ENCODE measurements at regions not wholly inside any gene's neighbourhood (a gene's known extent, or its start where the extent isn't known, plus 50 kb on each side); places are given as distances from the start of the nearest gene placed in this dataset.
A peak's percentile ranks its signal among the peaks of the same experiment; 100 is the strongest.

DNA sequence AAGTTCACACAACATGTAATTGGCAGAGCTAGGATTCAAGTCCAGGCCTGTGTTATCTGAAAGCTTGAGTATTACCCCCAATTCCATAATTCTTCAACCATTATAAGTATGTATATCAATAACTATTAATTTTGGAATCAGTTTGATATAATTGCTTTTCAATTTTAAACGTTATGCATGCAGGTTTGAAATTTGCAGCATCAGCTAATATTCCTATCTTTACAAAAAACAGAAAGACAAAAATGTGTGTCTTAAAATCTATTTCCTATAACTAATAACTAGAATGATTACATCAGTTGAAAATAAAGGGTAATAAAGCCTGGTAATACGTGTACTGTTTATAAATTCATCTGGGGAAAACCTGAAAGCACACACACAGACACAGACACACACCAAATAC is 543.3 kb upstream of the PKDCC start:
- Histone ChIP-seq H4K20me1 (no peaks in the 10 kb centered on the region), H3K27me3 (no peaks in the 10 kb centered on the region), H3K4me3 (no peak overlapping the region), H3K36me3 (no peaks in the 10 kb centered on the region), H3K9ac (no peak overlapping the region), H3K27ac (no peak overlapping the region), H3K4me1 (peaks cover 3% of the 10 kb centered on the region), H3K9me3 (peaks cover 30% of the 10 kb centered on the region), H3K4me2 (no peak overlapping the region)
- TF ChIP-seq Cebpa-rat (IDR thresholded peaks at IDR 0.05), result no peak

DNA sequence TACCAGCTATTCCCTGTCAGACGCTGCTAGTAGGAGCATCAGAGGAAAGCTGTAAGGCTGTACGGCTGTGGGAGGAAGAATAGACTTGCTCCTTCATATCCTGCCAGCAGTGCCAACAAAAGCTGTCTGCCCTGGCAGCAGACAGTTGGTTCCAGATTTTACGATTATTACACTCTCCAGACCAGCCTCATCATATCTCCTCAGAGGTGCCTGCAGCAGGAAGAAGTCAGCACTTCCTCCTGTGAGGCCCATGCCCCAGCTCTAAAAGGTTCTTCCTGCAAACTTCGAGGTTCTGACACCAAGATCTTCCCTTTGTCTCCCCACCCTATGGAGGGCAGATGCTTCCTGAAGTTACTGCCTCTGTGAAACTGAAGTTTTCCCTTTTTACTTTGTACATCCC is 537.7 kb upstream of the PKDCC start:
- H3K4me1 ChIP-seq, result peaks cover 15% of the 10 kb centered on the region
- H4K20me1 ChIP-seq, result no peaks in the 10 kb centered on the region
- H3K27me3 ChIP-seq, result no peaks in the 10 kb centered on the region
- H3K4me2 ChIP-seq, result peak overlapping the region; percentile 63
- H3K36me3 ChIP-seq, result no peaks in the 10 kb centered on the region
- no peaks in the 10 kb centered on the region for H3K9me3 ChIP-seq
- peak overlapping the region; percentile 67 for H3K27ac ChIP-seq
- peak overlapping the region; percentile 36; the same call in 1 of the 2 replicates for H3K9ac ChIP-seq
- H3K4me3 ChIP-seq, result no peak overlapping the region
- TF ChIP-seq Cebpa-rat (IDR thresholded peaks at IDR 0.05), result no peak

DNA sequence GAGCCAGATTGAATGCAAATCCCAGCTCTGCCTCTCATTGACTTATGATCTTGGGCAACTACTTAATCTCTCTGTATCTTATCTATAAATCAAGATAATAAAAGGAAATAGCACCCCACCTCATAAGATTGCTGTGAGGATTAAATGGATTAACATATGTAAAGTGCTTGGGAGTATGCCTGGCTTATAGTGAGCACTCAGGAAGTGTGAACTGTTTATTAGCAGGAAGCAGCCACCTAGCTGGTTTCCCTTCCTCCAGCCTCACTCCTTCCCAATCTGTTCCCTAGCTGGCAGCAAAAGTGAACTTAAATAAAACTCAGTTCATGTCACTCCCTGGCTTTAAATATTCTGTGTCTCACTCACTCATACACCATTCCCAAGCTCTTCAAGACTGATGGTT is 526.6 kb upstream of the PKDCC start:
- H3K9me3 ChIP-seq, result no peaks in the 10 kb centered on the region
- no peak overlapping the region for H3K4me2 ChIP-seq
- TF ChIP-seq Cebpa-rat (IDR thresholded peaks at IDR 0.05), result no peak
- H3K9ac ChIP-seq, result no peak overlapping the region
- no peaks in the 10 kb centered on the region for H3K27me3 ChIP-seq
- no peaks in the 10 kb centered on the region for H3K36me3 ChIP-seq
- no peak overlapping the region for H3K4me3 ChIP-seq
- no peak overlapping the region for H3K27ac ChIP-seq
- H4K20me1 ChIP-seq, result no peaks in the 10 kb centered on the region
- H3K4me1 ChIP-seq, result peaks cover 15% of the 10 kb centered on the region

DNA sequence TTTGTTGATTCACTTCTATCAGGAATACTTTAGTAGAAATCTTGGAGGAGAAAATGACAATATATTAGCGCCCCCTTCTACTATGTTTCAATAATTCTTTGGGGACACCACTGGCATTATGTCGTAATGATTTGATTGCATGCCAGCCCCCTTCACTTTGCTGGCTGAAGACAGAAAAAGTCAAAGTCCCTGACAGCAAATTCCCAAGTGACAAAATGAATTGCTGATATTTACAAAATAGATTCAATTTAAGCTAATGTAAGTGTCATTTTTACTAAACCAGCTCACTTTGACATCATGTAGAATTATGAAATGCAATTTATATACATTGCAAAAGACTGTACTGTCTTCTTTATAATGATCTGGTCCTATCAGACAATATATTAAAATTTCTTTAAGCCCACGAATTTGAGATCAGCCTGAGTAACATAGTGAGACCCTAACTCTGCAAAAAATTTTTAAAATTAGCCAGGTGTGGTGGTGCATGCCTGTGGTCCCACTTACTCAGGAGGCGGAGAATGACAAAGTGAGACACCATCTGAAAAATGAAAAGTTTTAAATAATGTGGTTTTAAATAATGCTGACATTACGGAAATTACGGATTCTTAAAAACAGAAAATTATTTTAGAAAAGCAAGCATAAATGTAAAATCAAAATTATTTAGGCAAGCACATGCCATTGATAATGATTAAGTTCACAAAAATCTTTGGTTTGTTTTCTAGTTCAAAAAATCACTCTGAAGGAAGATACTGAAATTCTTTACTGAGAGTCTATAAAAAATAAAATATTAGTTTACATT is 520.1 kb upstream of the PKDCC start:
- Histone ChIP-seq H3K9me3 (no peaks in the 10 kb centered on the region), H3K9ac (no peak overlapping the region), H3K27me3 (no peaks in the 10 kb centered on the region), H3K4me2 (no peak overlapping the region), H3K4me1 (peaks cover 13% of the 10 kb centered on the region), H4K20me1 (no peaks in the 10 kb centered on the region), H3K4me3 (no peak overlapping the region), H3K27ac (no peak overlapping the region), H3K36me3 (no peaks in the 10 kb centered on the region)
- no peak for TF ChIP-seq Cebpa-rat (IDR thresholded peaks at IDR 0.05)

DNA sequence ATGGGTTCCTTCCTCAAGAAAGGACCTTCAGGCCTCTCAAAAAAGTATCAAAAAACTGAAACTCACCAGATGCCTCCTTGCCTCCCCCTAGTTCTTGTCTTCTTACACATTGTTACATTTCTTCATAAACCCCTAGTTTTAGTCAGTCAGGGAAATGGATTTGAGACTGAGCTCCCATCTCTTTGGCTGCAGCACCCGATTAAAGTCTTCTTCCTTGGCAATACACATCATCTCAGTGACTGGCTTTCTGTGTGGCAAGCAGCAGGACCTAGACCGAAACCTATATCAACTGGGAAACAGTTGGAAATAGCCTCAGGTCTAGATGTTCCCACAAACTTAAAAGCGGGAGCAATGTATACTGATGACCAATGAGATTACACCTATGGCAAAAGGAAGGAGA is 512.2 kb upstream of the PKDCC start:
- TF ChIP-seq Cebpa-rat (IDR thresholded peaks at IDR 0.05), result no peak
- Histone ChIP-seq H3K4me2 (no peak overlapping the region), H3K36me3 (no peaks in the 10 kb centered on the region), H4K20me1 (no peaks in the 10 kb centered on the region), H3K9me3 (peaks cover 6% of the 10 kb centered on the region), H3K27ac (no peak overlapping the region), H3K4me3 (no peak overlapping the region), H3K4me1 (no peaks in the 10 kb centered on the region), H3K27me3 (no peaks in the 10 kb centered on the region), H3K9ac (no peak overlapping the region)

DNA sequence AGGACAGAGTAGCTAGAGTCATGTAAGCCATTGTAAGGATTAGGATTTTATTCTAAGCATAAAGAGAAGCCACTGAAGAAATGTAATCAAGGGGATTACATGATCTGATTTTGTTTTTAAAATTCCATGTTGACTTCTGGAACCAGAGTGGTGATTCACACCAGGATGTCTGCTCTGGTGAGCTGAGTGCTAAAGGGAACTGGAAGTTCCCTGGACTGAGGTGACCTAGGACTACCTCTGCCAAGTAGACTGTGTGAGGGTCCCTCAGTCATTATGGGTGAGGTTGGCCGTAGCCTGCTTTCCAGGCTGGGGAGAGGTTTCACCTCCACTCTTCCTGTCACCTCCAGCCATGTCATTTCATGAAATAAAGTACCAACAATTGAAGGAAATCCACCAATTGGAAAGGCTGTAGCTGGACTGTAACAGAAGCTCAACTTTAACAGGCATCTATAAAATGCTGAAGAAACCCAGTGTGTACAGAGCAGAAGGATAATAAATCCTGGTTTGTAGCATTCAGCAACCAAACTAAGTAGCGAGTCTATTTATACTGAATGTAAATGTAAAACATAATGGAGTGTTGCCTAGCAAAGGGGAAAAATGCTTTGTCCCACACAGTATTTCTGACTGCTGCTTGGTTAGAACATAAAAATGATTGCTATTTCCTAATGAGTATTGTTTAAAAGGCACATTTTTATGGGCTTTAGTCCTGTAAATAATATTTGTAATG is 507.4 kb upstream of the PKDCC start:
- no peak for TF ChIP-seq Cebpa-rat (IDR thresholded peaks at IDR 0.05)
- H3K9me3 ChIP-seq, result peaks cover 5% of the 10 kb centered on the region

DNA sequence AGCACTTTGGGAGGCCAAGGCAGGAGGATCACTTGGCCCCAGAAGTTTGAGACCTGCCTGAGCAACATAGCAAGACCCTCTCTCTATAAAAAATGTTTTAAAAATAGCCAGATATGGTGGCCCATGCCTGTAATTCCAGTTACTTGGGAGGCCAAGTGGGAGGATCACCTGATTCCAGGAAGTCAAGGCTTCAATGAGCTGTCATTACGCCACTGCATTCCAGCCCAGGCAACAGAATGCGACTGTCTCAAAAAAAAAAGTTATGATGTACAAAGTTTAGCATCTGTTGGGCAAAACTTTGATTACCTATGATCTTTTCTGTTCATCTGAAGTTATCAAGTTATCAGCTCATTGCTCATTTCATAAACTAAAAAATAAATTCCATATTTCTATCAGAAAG is 504.1 kb upstream of the PKDCC start:
- Histone ChIP-seq H3K9ac (no peak overlapping the region), H3K4me2 (no peak overlapping the region), H3K27me3 (no peaks in the 10 kb centered on the region), H3K27ac (no peak overlapping the region), H3K4me1 (no peaks in the 10 kb centered on the region), H4K20me1 (no peaks in the 10 kb centered on the region), H3K9me3 (no peaks in the 10 kb centered on the region), H3K36me3 (no peaks in the 10 kb centered on the region), H3K4me3 (no peak overlapping the region)
- TF ChIP-seq Cebpa-rat (IDR thresholded peaks at IDR 0.05), result no peak

More for the DNA sequence above, 507.4 kb upstream of the PKDCC start:
- Histone ChIP-seq H3K27ac (no peak overlapping the region), H3K4me2 (no peak overlapping the region), H3K4me3 (no peak overlapping the region), H4K20me1 (no peaks in the 10 kb centered on the region), H3K27me3 (no peaks in the 10 kb centered on the region), H3K9ac (no peak overlapping the region), H3K4me1 (no peaks in the 10 kb centered on the region), H3K36me3 (no peaks in the 10 kb centered on the region)

DNA sequence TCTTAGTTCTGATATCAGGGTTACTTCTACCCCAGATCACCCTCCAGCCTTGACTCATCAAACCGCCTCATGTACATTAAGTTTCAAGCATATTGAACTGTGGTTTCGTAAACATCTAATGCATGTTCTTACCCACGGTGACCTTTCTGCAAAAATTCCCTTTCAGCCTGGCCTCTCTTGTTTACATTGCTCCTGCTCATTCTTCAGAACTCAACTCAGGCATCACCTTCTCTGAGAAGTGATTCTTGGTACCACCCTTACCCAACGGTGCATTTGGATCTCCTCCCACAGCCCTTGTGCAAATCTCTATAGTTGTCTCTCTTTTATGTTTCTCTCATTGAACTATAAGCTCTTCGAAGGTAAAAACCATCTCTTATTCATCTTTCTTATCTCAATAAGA is 503.1 kb upstream of the PKDCC start:
- Histone ChIP-seq H3K9me3 (no peaks in the 10 kb centered on the region), H3K27me3 (no peaks in the 10 kb centered on the region), H4K20me1 (no peaks in the 10 kb centered on the region), H3K4me2 (no peak overlapping the region), H3K36me3 (no peaks in the 10 kb centered on the region), H3K4me1 (no peaks in the 10 kb centered on the region), H3K27ac (no peak overlapping the region), H3K4me3 (no peak overlapping the region), H3K9ac (no peak overlapping the region)
- no peak for TF ChIP-seq Cebpa-rat (IDR thresholded peaks at IDR 0.05)

DNA sequence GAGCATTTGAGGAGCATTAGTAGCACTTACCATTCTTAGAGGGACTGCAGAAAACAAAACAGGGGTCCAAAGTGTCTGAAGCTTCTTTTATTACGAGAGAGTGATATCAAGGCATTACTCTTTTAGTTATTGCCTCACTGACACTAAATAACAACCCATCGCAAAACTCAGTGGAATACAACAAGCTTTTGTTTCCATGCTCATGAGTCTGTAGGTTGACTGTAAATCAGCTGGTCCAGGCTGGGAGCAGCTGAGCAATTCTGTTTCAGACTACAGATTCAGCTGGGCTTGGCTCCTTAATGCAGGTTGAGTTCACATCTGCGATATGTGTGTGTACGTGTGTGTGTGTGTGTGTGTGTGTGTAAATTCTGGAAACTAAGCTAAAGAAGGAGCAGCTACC is 501.8 kb upstream of the PKDCC start:
- Histone ChIP-seq H3K4me2 (no peak overlapping the region), H3K27me3 (no peaks in the 10 kb centered on the region), H3K4me1 (no peaks in the 10 kb centered on the region), H3K36me3 (no peaks in the 10 kb centered on the region), H3K4me3 (no peak overlapping the region), H3K27ac (no peak overlapping the region), H3K9me3 (no peaks in the 10 kb centered on the region), H3K9ac (no peak overlapping the region), H4K20me1 (no peaks in the 10 kb centered on the region)
- TF ChIP-seq Cebpa-rat (IDR thresholded peaks at IDR 0.05), result no peak

DNA sequence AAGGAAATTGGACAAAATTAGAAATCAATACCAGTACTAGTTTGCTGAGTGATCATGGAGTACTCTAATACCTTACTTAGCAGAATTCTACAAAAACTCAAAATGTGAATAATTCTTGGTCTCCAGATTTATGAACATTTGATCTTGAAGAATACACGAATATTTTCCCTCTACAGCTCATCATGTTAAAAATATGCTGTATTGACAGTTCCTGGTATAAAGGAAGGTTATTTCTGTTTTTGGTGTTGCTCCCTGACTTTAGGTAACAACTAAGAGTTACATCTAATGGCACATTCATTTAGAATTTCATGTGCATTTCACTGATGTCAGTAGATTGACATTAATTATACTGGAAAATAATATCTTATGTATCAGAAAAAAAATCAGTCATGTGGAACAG is 479.2 kb upstream of the PKDCC start:
- H4K20me1 ChIP-seq, result no peaks in the 10 kb centered on the region
- no peaks in the 10 kb centered on the region for H3K4me1 ChIP-seq
- TF ChIP-seq Cebpa-rat (IDR thresholded peaks at IDR 0.05), result no peak
- H3K4me3 ChIP-seq, result no peak overlapping the region
- no peaks in the 10 kb centered on the region for H3K27me3 ChIP-seq
- H3K9ac ChIP-seq, result no peak overlapping the region
- no peak overlapping the region for H3K4me2 ChIP-seq
- no peaks in the 10 kb centered on the region for H3K36me3 ChIP-seq
- no peak overlapping the region for H3K27ac ChIP-seq
- no peaks in the 10 kb centered on the region for H3K9me3 ChIP-seq
